CD4-positive, CD25-positive, alpha-beta regulatory T cell (primary cell): ENCODE measurements at regions not wholly inside any gene's neighbourhood (a gene's known extent, or its start where the extent isn't known, plus 50 kb on each side); places are given as distances from the start of the nearest gene placed in this dataset.

Experiments used
- ATAC-seq, 2 donors: fragments of 150-1000 bp; cut with Tn5 transposase; one replicate each; pipeline ENCODE4 v1.10.0; 2021; ENCODE audit warnings: low read depth in 2 of 2, moderate number of reproducible peaks in 2 of 2, moderate library complexity in 1 of 2
- DNase-seq, 3 donors: peaks; one replicate each; pipeline versions ENCODE4 v3.0.0 to v3.0.0-alpha.2; 2012 to 2022; ENCODE audit warnings: mixed read lengths in 1 of 3
- H3K27ac ChIP-seq: one replicate; pipeline ENCODE4 v1.7.0; 2013; ENCODE audit warnings: mild to moderate bottlenecking, low read length; ENCODE audit not compliant: insufficient read depth, poor library complexity, severe bottlenecking
- H3K27me3 ChIP-seq: one replicate; pipeline ENCODE4 v1.7.0; 2013; ENCODE audit warnings: low read length; ENCODE audit not compliant: control insufficient read depth, insufficient read depth
- H3K36me3 ChIP-seq: one replicate; pipeline ENCODE4 v1.7.0; 2013; ENCODE audit warnings: mild to moderate bottlenecking, low read length, moderate library complexity; ENCODE audit not compliant: control insufficient read depth, insufficient read depth
- H3K4me1 ChIP-seq: 2 replicates; pipeline ENCODE4 v1.7.0; 2013; ENCODE audit warnings: mild to moderate bottlenecking, low read length; ENCODE audit not compliant: insufficient read depth, control insufficient read depth, poor library complexity, severe bottlenecking
- H3K4me3 ChIP-seq: one replicate; pipeline ENCODE4 v1.7.0; 2013; ENCODE audit warnings: low read depth, mild to moderate bottlenecking, low read length, moderate library complexity
- H3K9me3 ChIP-seq, 2 experiments: 1 replicate in 1 of 2; 2 replicates in 1 of 2; pipeline ENCODE4 v1.7.0; 2013; ENCODE audit warnings: low read length in 2 of 2, mild to moderate bottlenecking in 1 of 2, moderate library complexity in 1 of 2; ENCODE audit not compliant: control insufficient read depth in 2 of 2
- H3K27ac Mint-ChIP-seq, 3 donors: one replicate each; pipeline ENCODE4 v1.8.0; 2020 to 2022; ENCODE audit warnings: mild to moderate bottlenecking in 3 of 3, mixed read lengths in 3 of 3, moderate library complexity in 2 of 3
- H3K27me3 Mint-ChIP-seq: one replicate; pipeline ENCODE4 v1.8.0; 2022; ENCODE audit warnings: mild to moderate bottlenecking, mixed read lengths
- H3K36me3 Mint-ChIP-seq: one replicate; pipeline ENCODE4 v1.8.0; 2020; ENCODE audit warnings: mixed read lengths
- H3K4me1 Mint-ChIP-seq, 4 donors: one replicate each; pipeline ENCODE4 v1.8.0; 2020 to 2022; ENCODE audit warnings: mixed read lengths in 4 of 4, mild to moderate bottlenecking in 1 of 4
- H3K4me3 Mint-ChIP-seq, 4 donors: one replicate each; pipeline ENCODE4 v1.8.0; 2020 to 2022; ENCODE audit warnings: mild to moderate bottlenecking in 4 of 4, mixed read lengths in 4 of 4, moderate library complexity in 3 of 4
- H3K9me3 Mint-ChIP-seq, 7 donors: one replicate each; pipeline ENCODE4 v1.8.0; 2020 to 2022; ENCODE audit warnings: mixed read lengths in 7 of 7, mild to moderate bottlenecking in 3 of 7, moderate library complexity in 2 of 7

GRCh38 chr6:48826901-48827701 lies 636.0 kb downstream of the MMUT start:
- Mint-ChIP-seq H3K36me3 (no peaks in the 10 kb centered on the region), H3K9me3 (peaks cover 0 to 7% (median 4%) of the 10 kb centered on the region in 7 donors), H3K27me3 (no peaks in the 10 kb centered on the region), H3K4me1 (no peaks in the 10 kb centered on the region), H3K4me3 (no peak overlapping the region), H3K27ac (no peak overlapping the region)
- Histone ChIP-seq H3K27me3 (no peaks in the 10 kb centered on the region), H3K36me3 (no peaks in the 10 kb centered on the region), H3K4me1 (no peaks in the 10 kb centered on the region), H3K27ac (no peak overlapping the region), H3K9me3 (peaks cover 2 to 5% of the 10 kb centered on the region in 2 experiments), H3K4me3 (no peak overlapping the region)
- ATAC-seq (no peak), DNase-seq (no peak)

GRCh38 chr6:48826152-48826515 lies 636.9 kb downstream of the MMUT start:
- H3K4me1 Mint-ChIP-seq: no peaks in the 10 kb centered on the region
- no peaks in the 10 kb centered on the region for H3K36me3 Mint-ChIP-seq
- Histone ChIP-seq H3K4me1 (no peaks in the 10 kb centered on the region), H3K9me3 (peaks cover 2 to 5% of the 10 kb centered on the region in 2 experiments), H3K4me3 (no peak overlapping the region), H3K27me3 (no peaks in the 10 kb centered on the region), H3K27ac (no peak overlapping the region), H3K36me3 (no peaks in the 10 kb centered on the region)
- DNase-seq (no peak), ATAC-seq (no peak)
- H3K4me3 Mint-ChIP-seq: no peak overlapping the region
- H3K27me3 Mint-ChIP-seq: no peaks in the 10 kb centered on the region
- peaks cover 0 to 9% (median 4%) of the 10 kb centered on the region in 7 donors for H3K9me3 Mint-ChIP-seq
- H3K27ac Mint-ChIP-seq: no peak overlapping the region

GRCh38 chr6:48825501-48826151 lies 637.4 kb downstream of the MMUT start:
- H3K27me3 Mint-ChIP-seq: no peaks in the 10 kb centered on the region
- H3K27ac Mint-ChIP-seq: no peak overlapping the region
- DNase-seq (no peak), ATAC-seq (no peak)
- no peaks in the 10 kb centered on the region for H3K36me3 ChIP-seq
- no peaks in the 10 kb centered on the region for H3K4me1 ChIP-seq
- H3K4me3 ChIP-seq: no peak overlapping the region
- H3K27ac ChIP-seq: no peak overlapping the region
- H3K36me3 Mint-ChIP-seq: no peaks in the 10 kb centered on the region
- H3K9me3 Mint-ChIP-seq: peaks cover 0 to 9% (median 4%) of the 10 kb centered on the region in 7 donors
- no peaks in the 10 kb centered on the region for H3K27me3 ChIP-seq
- H3K4me1 Mint-ChIP-seq: no peaks in the 10 kb centered on the region
- no peak overlapping the region for H3K4me3 Mint-ChIP-seq
- peaks cover 2 to 5% of the 10 kb centered on the region in 2 experiments for H3K9me3 ChIP-seq

- H3K4me1 ChIP-seq: no peaks in the 10 kb centered on the region
- H3K27ac Mint-ChIP-seq: no peak overlapping the region
Observed at GRCh38 chr6:48818052-48818412, 645.0 kb downstream of the MMUT start.

GRCh38 chr6:48817333-48818051 lies 645.6 kb downstream of the MMUT start:
- ATAC-seq (no peak), DNase-seq (no peak)
- H3K27ac ChIP-seq: no peak overlapping the region
- no peaks in the 10 kb centered on the region for H3K9me3 ChIP-seq
- Mint-ChIP-seq H3K4me1 (no peaks in the 10 kb centered on the region), H3K4me3 (no peak overlapping the region), H3K9me3 (peaks cover 0 to 13% (median 3%) of the 10 kb centered on the region in 7 donors), H3K27ac (no peak overlapping the region), H3K27me3 (no peaks in the 10 kb centered on the region), H3K36me3 (no peaks in the 10 kb centered on the region)
- no peaks in the 10 kb centered on the region for H3K27me3 ChIP-seq
- no peaks in the 10 kb centered on the region for H3K4me1 ChIP-seq
- no peak overlapping the region for H3K4me3 ChIP-seq
- H3K36me3 ChIP-seq: no peaks in the 10 kb centered on the region

More at GRCh38 chr6:48818052-48818412, 645.0 kb downstream of the MMUT start:
- H3K27me3 Mint-ChIP-seq: no peaks in the 10 kb centered on the region
- DNase-seq (no peak), ATAC-seq (no peak)
- H3K4me3 Mint-ChIP-seq: no peak overlapping the region
- no peaks in the 10 kb centered on the region for H3K27me3 ChIP-seq
- H3K36me3 ChIP-seq: no peaks in the 10 kb centered on the region
- no peaks in the 10 kb centered on the region for H3K4me1 Mint-ChIP-seq
- H3K4me3 ChIP-seq: no peak overlapping the region
- H3K36me3 Mint-ChIP-seq: no peaks in the 10 kb centered on the region
- H3K27ac ChIP-seq: no peak overlapping the region
- peaks cover 0 to 13% (median 3%) of the 10 kb centered on the region in 7 donors for H3K9me3 Mint-ChIP-seq
- H3K9me3 ChIP-seq: no peaks in the 10 kb centered on the region

- H3K9me3 ChIP-seq: no peaks in the 10 kb centered on the region
Observed at GRCh38 chr6:48814957-48815356, 648.1 kb downstream of the MMUT start.

GRCh38 chr6:48813836-48814235 lies 649.2 kb downstream of the MMUT start:
- Histone ChIP-seq H3K9me3 (no peaks in the 10 kb centered on the region), H3K36me3 (no peaks in the 10 kb centered on the region), H3K27ac (no peak overlapping the region), H3K27me3 (no peaks in the 10 kb centered on the region), H3K4me3 (no peak overlapping the region), H3K4me1 (no peaks in the 10 kb centered on the region)
- Mint-ChIP-seq H3K9me3 (peaks cover 0 to 8% (median 1%) of the 10 kb centered on the region in 7 donors), H3K36me3 (no peaks in the 10 kb centered on the region), H3K27ac (no peak overlapping the region), H3K4me1 (no peaks in the 10 kb centered on the region), H3K27me3 (no peaks in the 10 kb centered on the region), H3K4me3 (no peak overlapping the region)
- no peak for ATAC-seq
- DNase-seq: no peak

More at GRCh38 chr6:48814957-48815356, 648.1 kb downstream of the MMUT start:
- H3K4me1 Mint-ChIP-seq: no peaks in the 10 kb centered on the region
- H3K36me3 ChIP-seq: no peaks in the 10 kb centered on the region
- H3K4me3 ChIP-seq: no peak overlapping the region
- no peak overlapping the region for H3K27ac Mint-ChIP-seq
- ATAC-seq (no peak), DNase-seq (no peak)
- peaks cover 0 to 13% (median 3%) of the 10 kb centered on the region in 7 donors for H3K9me3 Mint-ChIP-seq
- no peak overlapping the region for H3K4me3 Mint-ChIP-seq
- H3K4me1 ChIP-seq: no peaks in the 10 kb centered on the region
- no peaks in the 10 kb centered on the region for H3K27me3 Mint-ChIP-seq
- H3K27me3 ChIP-seq: no peaks in the 10 kb centered on the region
- no peaks in the 10 kb centered on the region for H3K36me3 Mint-ChIP-seq
- H3K27ac ChIP-seq: no peak overlapping the region
